ENCODE measurements at regions not wholly inside any gene's neighbourhood (a gene's known extent, or its start where the extent isn't known, plus 50 kb on each side); places are given as distances from the start of the nearest gene placed in this dataset.

GRCh38 chr6:148037496-148037895 is 305.1 kb upstream of the SASH1 start:
- no peak for TF ChIP-seq MYC (IDR thresholded peaks at IDR 0.05; ENCODE audit: low read depth, low read length)
- TF ChIP-seq CTCF (IDR thresholded peaks at IDR 0.05; ENCODE audit: low read depth, low read length), result no peak
- TF ChIP-seq MAX (IDR thresholded peaks at IDR 0.05; ENCODE audit: low read depth, low read length), result no peak
- no peak for TF ChIP-seq POLR2A (IDR thresholded peaks at IDR 0.05; ENCODE audit: extremely low read depth, insufficient read length)
- no peak overlapping the region for H3K4me3 ChIP-seq (ENCODE audit: low read depth, low read length)
- DNase-seq (ENCODE audit: low read depth), result no peak

- DNase-seq (ENCODE audit: low read depth), result no peak
- no peak overlapping the region for H3K4me3 ChIP-seq (ENCODE audit: low read depth, low read length)
- no peak for TF ChIP-seq MYC (IDR thresholded peaks at IDR 0.05; ENCODE audit: low read depth, low read length)
- TF ChIP-seq POLR2A (IDR thresholded peaks at IDR 0.05; ENCODE audit: extremely low read depth, insufficient read length), result no peak
- TF ChIP-seq CTCF (IDR thresholded peaks at IDR 0.05; ENCODE audit: low read depth, low read length), result no peak
- TF ChIP-seq MAX (IDR thresholded peaks at IDR 0.05; ENCODE audit: low read depth, low read length), result no peak
Observed at GRCh38 chr6:148041546-148041945, 301.1 kb upstream of the SASH1 start.

- H3K4me3 ChIP-seq (ENCODE audit: low read depth, low read length), result no peak overlapping the region
- TF ChIP-seq CTCF (IDR thresholded peaks at IDR 0.05; ENCODE audit: low read depth, low read length) (no peak), MYC (IDR thresholded peaks at IDR 0.05; ENCODE audit: low read depth, low read length) (no peak), MAX (IDR thresholded peaks at IDR 0.05; ENCODE audit: low read depth, low read length) (no peak), POLR2A (IDR thresholded peaks at IDR 0.05; ENCODE audit: extremely low read depth, insufficient read length) (no peak)
- no peak for DNase-seq (ENCODE audit: low read depth)
Observed at GRCh38 chr6:148042536-148042935, 300.1 kb upstream of the SASH1 start.

GRCh38 chr6:148044261-148044751 is 298.3 kb upstream of the SASH1 start:
- no peak for DNase-seq (ENCODE audit: low read depth)
- TF ChIP-seq POLR2A (IDR thresholded peaks at IDR 0.05; ENCODE audit: extremely low read depth, insufficient read length) (no peak), CTCF (IDR thresholded peaks at IDR 0.05; ENCODE audit: low read depth, low read length) (no peak), MYC (IDR thresholded peaks at IDR 0.05; ENCODE audit: low read depth, low read length) (no peak), MAX (IDR thresholded peaks at IDR 0.05; ENCODE audit: low read depth, low read length) (no peak)
- no peak overlapping the region for H3K4me3 ChIP-seq (ENCODE audit: low read depth, low read length)

GRCh38 chr6:148044921-148045320 is 297.7 kb upstream of the SASH1 start:
- no peak overlapping the region for H3K4me3 ChIP-seq (ENCODE audit: low read depth, low read length)
- TF ChIP-seq POLR2A (IDR thresholded peaks at IDR 0.05; ENCODE audit: extremely low read depth, insufficient read length) (no peak), CTCF (IDR thresholded peaks at IDR 0.05; ENCODE audit: low read depth, low read length) (no peak), MAX (IDR thresholded peaks at IDR 0.05; ENCODE audit: low read depth, low read length) (no peak), MYC (IDR thresholded peaks at IDR 0.05; ENCODE audit: low read depth, low read length) (no peak)
- no peak for DNase-seq (ENCODE audit: low read depth)
